SJCRH30 (cell line): ENCODE measurements at regions not wholly inside any gene's neighbourhood (a gene's known extent, or its start where the extent isn't known, plus 50 kb on each side); places are given as distances from the start of the nearest gene placed in this dataset.

Experiments used
- DNase-seq, 2 experiments: peaks; one replicate each; pipeline ENCODE4 v3.0.0-alpha.2; 2015 to 2020
- H3K27ac ChIP-seq: fragments of 250-450 bp; sonication (Bioruptor Pico); 2 replicates; pipeline ENCODE4 v1.5.1; 2020; ENCODE audit warnings: mild to moderate bottlenecking, moderate library complexity
- H3K27me3 ChIP-seq: fragments of 250-450 bp; sonication (Bioruptor Pico); 2 replicates; pipeline ENCODE4 v1.5.1; 2020; ENCODE audit warnings: mild to moderate bottlenecking, moderate library complexity
- H3K36me3 ChIP-seq: fragments of 250-450 bp; sonication (Bioruptor Pico); 2 replicates; pipeline ENCODE4 v1.5.1; 2020; ENCODE audit warnings: mild to moderate bottlenecking, moderate library complexity
- H3K4me1 ChIP-seq: fragments of 250-450 bp; sonication (Bioruptor Pico); 2 replicates; pipeline ENCODE4 v1.5.1; 2020; ENCODE audit warnings: mild to moderate bottlenecking, moderate library complexity
- H3K4me3 ChIP-seq: fragments of 250-450 bp; sonication (Bioruptor Pico); 2 replicates; pipeline ENCODE4 v1.5.1; 2020; ENCODE audit warnings: mild to moderate bottlenecking, moderate library complexity
- H3K9me3 ChIP-seq: fragments of 250-450 bp; sonication (Bioruptor Pico); replicated peaks from 2 replicates; pipeline ENCODE4 v1.5.1; 2020; ENCODE audit warnings: mild to moderate bottlenecking, moderate library complexity

GRCh38 chr15:81987628-81988027 lies 58.2 kb downstream of the MEX3B start:
- Histone ChIP-seq H3K4me3 (no peak overlapping the region), H3K36me3 (no peaks in the 10 kb centered on the region), H3K27ac (no peak overlapping the region), H3K9me3 (peaks cover 4% of the 10 kb centered on the region), H3K27me3 (no peaks in the 10 kb centered on the region), H3K4me1 (no peaks in the 10 kb centered on the region)
- DNase-seq: no peak

GRCh38 chr15:81983497-81983896 lies 62.3 kb downstream of the MEX3B start:
- H3K27me3 ChIP-seq: no peaks in the 10 kb centered on the region
- H3K4me3 ChIP-seq: no peak overlapping the region
- H3K36me3 ChIP-seq: no peaks in the 10 kb centered on the region
- no peak overlapping the region for H3K27ac ChIP-seq
- DNase-seq: no peak
- H3K9me3 ChIP-seq: no peaks in the 10 kb centered on the region
- 0 out of 2 replicates have a peak, but pooled peaks cover 5% of the 10 kb centered on the region for H3K4me1 ChIP-seq

GRCh38 chr15:81982808-81983207 lies 63.0 kb downstream of the MEX3B start:
- no peak overlapping the region for H3K4me3 ChIP-seq
- no peaks in the 10 kb centered on the region for H3K27me3 ChIP-seq
- 0 out of 2 replicates have a peak, but pooled peaks cover 5% of the 10 kb centered on the region for H3K4me1 ChIP-seq
- DNase-seq: no peak
- no peaks in the 10 kb centered on the region for H3K36me3 ChIP-seq
- H3K9me3 ChIP-seq: no peaks in the 10 kb centered on the region
- no peak overlapping the region for H3K27ac ChIP-seq

- no peaks in the 10 kb centered on the region for H3K36me3 ChIP-seq
- 0 out of 2 replicates have a peak, but pooled peaks cover 4% of the 10 kb centered on the region for H3K9me3 ChIP-seq
- DNase-seq: peak in 1 of 2 experiments; percentile 21
- H3K27ac ChIP-seq: no peak overlapping the region
- H3K4me3 ChIP-seq: no peak overlapping the region
- H3K4me1 ChIP-seq: 0 out of 2 replicates have a peak, but pooled peaks cover 5% of the 10 kb centered on the region
- H3K27me3 ChIP-seq: no peaks in the 10 kb centered on the region
These were observed 63.9 kb downstream of the MEX3B start for GRCh38 chr15:81981908-81982307.

- Histone ChIP-seq H3K27me3 (no peaks in the 10 kb centered on the region), H3K36me3 (peaks cover 2% of the 10 kb centered on the region; the same call in 1 of the 2 replicates), H3K9me3 (peaks cover 4% of the 10 kb centered on the region; the same call in 1 of the 2 replicates), H3K4me3 (no peak overlapping the region), H3K27ac (no peak overlapping the region), H3K4me1 (0 out of 2 replicates have a peak, but pooled peaks cover 5% of the 10 kb centered on the region)
- DNase-seq: no peak
These were observed 68.4 kb downstream of the MEX3B start for GRCh38 chr15:81977464-81977863.

GRCh38 chr15:81968691-81969090 lies 77.1 kb downstream of the MEX3B start:
- H3K27me3 ChIP-seq: no peaks in the 10 kb centered on the region
- peak; percentile 17 to 84 for DNase-seq
- H3K36me3 ChIP-seq: peaks cover 2% of the 10 kb centered on the region; the same call in 1 of the 2 replicates
- H3K27ac ChIP-seq: no peak overlapping the region
- H3K4me3 ChIP-seq: no peak overlapping the region
- no peaks in the 10 kb centered on the region; the same call in 1 of the 2 replicates for H3K9me3 ChIP-seq
- peaks cover 15% of the 10 kb centered on the region for H3K4me1 ChIP-seq

- DNase-seq: no peak
- Histone ChIP-seq H3K4me1 (peaks cover 15% of the 10 kb centered on the region), H3K36me3 (no peaks in the 10 kb centered on the region), H3K27ac (no peak overlapping the region), H3K27me3 (no peaks in the 10 kb centered on the region), H3K9me3 (peaks cover 3% of the 10 kb centered on the region; the same call in 1 of the 2 replicates), H3K4me3 (no peak overlapping the region)
These were observed 79.2 kb downstream of the MEX3B start for GRCh38 chr15:81966631-81967030.

- 0 out of 2 replicates have a peak, but pooled peaks cover 3% of the 10 kb centered on the region for H3K9me3 ChIP-seq
- H3K27ac ChIP-seq: no peak overlapping the region
- H3K27me3 ChIP-seq: no peaks in the 10 kb centered on the region
- no peaks in the 10 kb centered on the region for H3K36me3 ChIP-seq
- no peak overlapping the region for H3K4me3 ChIP-seq
- H3K4me1 ChIP-seq: no peaks in the 10 kb centered on the region
- no peak for DNase-seq
These were observed 83.3 kb downstream of the MEX3B start for GRCh38 chr15:81962482-81962881.

- Histone ChIP-seq H3K4me1 (no peaks in the 10 kb centered on the region), H3K4me3 (no peak overlapping the region), H3K27ac (no peak overlapping the region), H3K9me3 (0 out of 2 replicates have a peak, but pooled peaks cover 3% of the 10 kb centered on the region), H3K27me3 (no peaks in the 10 kb centered on the region), H3K36me3 (no peaks in the 10 kb centered on the region)
- no peak for DNase-seq
These were observed 86.6 kb downstream of the MEX3B start for GRCh38 chr15:81959196-81959595.

- H3K36me3 ChIP-seq: no peaks in the 10 kb centered on the region
- no peak for DNase-seq
- H3K27me3 ChIP-seq: no peaks in the 10 kb centered on the region
- no peak overlapping the region for H3K27ac ChIP-seq
- H3K9me3 ChIP-seq: 0 out of 2 replicates have a peak, but pooled peaks cover 3% of the 10 kb centered on the region
- no peak overlapping the region for H3K4me3 ChIP-seq
- H3K4me1 ChIP-seq: no peaks in the 10 kb centered on the region
These were observed 88.1 kb downstream of the MEX3B start for GRCh38 chr15:81957698-81958097.

GRCh38 chr15:81955382-81956062 lies 90.3 kb downstream of the MEX3B start:
- no peak overlapping the region for H3K4me3 ChIP-seq
- no peaks in the 10 kb centered on the region for H3K4me1 ChIP-seq
- no peak for DNase-seq
- H3K27ac ChIP-seq: no peak overlapping the region
- H3K9me3 ChIP-seq: no peaks in the 10 kb centered on the region
- no peaks in the 10 kb centered on the region for H3K27me3 ChIP-seq
- H3K36me3 ChIP-seq: no peaks in the 10 kb centered on the region

GRCh38 chr15:81954158-81954783 lies 91.5 kb downstream of the MEX3B start:
- H3K27me3 ChIP-seq: no peaks in the 10 kb centered on the region
- no peak for DNase-seq
- H3K36me3 ChIP-seq: no peaks in the 10 kb centered on the region
- H3K4me3 ChIP-seq: no peak overlapping the region
- H3K9me3 ChIP-seq: no peaks in the 10 kb centered on the region
- no peaks in the 10 kb centered on the region for H3K4me1 ChIP-seq
- H3K27ac ChIP-seq: no peak overlapping the region

GRCh38 chr15:81950841-81951414 lies 94.9 kb downstream of the MEX3B start:
- Histone ChIP-seq H3K27ac (no peak overlapping the region), H3K4me1 (no peaks in the 10 kb centered on the region), H3K9me3 (no peaks in the 10 kb centered on the region), H3K27me3 (no peaks in the 10 kb centered on the region), H3K4me3 (no peak overlapping the region), H3K36me3 (no peaks in the 10 kb centered on the region)
- no peak for DNase-seq

GRCh38 chr15:81948751-81949150 lies 97.1 kb downstream of the MEX3B start:
- no peak overlapping the region for H3K27ac ChIP-seq
- DNase-seq: no peak
- no peaks in the 10 kb centered on the region for H3K27me3 ChIP-seq
- no peaks in the 10 kb centered on the region for H3K36me3 ChIP-seq
- no peak overlapping the region for H3K4me3 ChIP-seq
- no peaks in the 10 kb centered on the region for H3K9me3 ChIP-seq
- H3K4me1 ChIP-seq: no peaks in the 10 kb centered on the region

GRCh38 chr15:81948222-81948621 lies 97.6 kb downstream of the MEX3B start:
- H3K27me3 ChIP-seq: no peaks in the 10 kb centered on the region
- no peaks in the 10 kb centered on the region for H3K9me3 ChIP-seq
- H3K4me3 ChIP-seq: no peak overlapping the region
- DNase-seq: no peak
- no peaks in the 10 kb centered on the region for H3K4me1 ChIP-seq
- no peaks in the 10 kb centered on the region for H3K36me3 ChIP-seq
- no peak overlapping the region for H3K27ac ChIP-seq
